DND-41 (cell line): ENCODE measurements at regions not wholly inside any gene's neighbourhood (a gene's known extent, or its start where the extent isn't known, plus 50 kb on each side); places are given as distances from the start of the nearest gene placed in this dataset.

Experiments
- ATAC-seq: fragments of 200-7000 bp; cut with Tn5 transposase; 3 replicates; pipeline ENCODE4 v1.9.1; 2021; ENCODE audit warnings: low read depth; ENCODE audit not compliant: insufficient read depth
- DNase-seq: peaks from one replicate; pipeline ENCODE4 v3.0.0-alpha.2; 2020
- H2AFZ ChIP-seq: 2 replicates; pipeline ENCODE4 v1.6.0; 2012; ENCODE audit warnings: low read depth, low read length
- H3K27ac ChIP-seq: 2 replicates; pipeline ENCODE4 v1.5.1; 2012; ENCODE audit warnings: low read length, inconsistent platforms
- H3K27me3 ChIP-seq: fragments of 200-600 bp; sonication (generic); 2 replicates; pipeline ENCODE4 v1.6.0; 2012; ENCODE audit warnings: low read length, mild to moderate bottlenecking, inconsistent platforms; ENCODE audit not compliant: insufficient read depth, poor library complexity
- H3K36me3 ChIP-seq: 2 replicates; pipeline ENCODE4 v1.5.1; 2012; ENCODE audit warnings: low read length, inconsistent platforms; ENCODE audit not compliant: insufficient read depth
- H3K4me1 ChIP-seq: 2 replicates; pipeline ENCODE4 v1.5.1; 2012; ENCODE audit warnings: mild to moderate bottlenecking, low read length; ENCODE audit not compliant: insufficient read depth
- H3K4me2 ChIP-seq: 2 replicates; pipeline ENCODE4 v1.6.0; 2012; ENCODE audit warnings: mild to moderate bottlenecking, moderate library complexity, low read length, inconsistent platforms; ENCODE audit not compliant: insufficient read depth
- H3K4me3 ChIP-seq, 2 experiments: fragments of 200-600 bp in 1 of 2; shearing (Covaris generic) in 1 of 2; 2 replicates each; pipeline ENCODE4 v1.5.1; 2012 to 2016; ENCODE audit warnings: inconsistent platforms in 2 of 2, low read length in 2 of 2, mild to moderate bottlenecking in 2 of 2, low read depth in 1 of 2, moderate library complexity in 1 of 2
- H3K79me2 ChIP-seq: 2 replicates; pipeline ENCODE4 v1.6.0; 2012; ENCODE audit warnings: low read length, inconsistent platforms; ENCODE audit not compliant: insufficient read depth
- H3K9ac ChIP-seq: 2 replicates; pipeline ENCODE4 v1.6.0; 2012; ENCODE audit warnings: low read depth, mild to moderate bottlenecking, inconsistent platforms, low read length, moderate library complexity
- H3K9me3 ChIP-seq: 2 replicates; pipeline ENCODE4 v1.5.1; 2012; ENCODE audit warnings: low read length, moderate library complexity, mild to moderate bottlenecking, inconsistent platforms; ENCODE audit not compliant: insufficient read depth, severe bottlenecking
- H4K20me1 ChIP-seq: 2 replicates; pipeline ENCODE4 v1.6.0; 2012; ENCODE audit warnings: low read length; ENCODE audit not compliant: insufficient read depth
- CTCF ChIP-seq: IDR thresholded peaks from 2 replicates; pipeline ENCODE4 v1.5.1; 2012; ENCODE audit warnings: borderline replicate concordance, low read length, moderate library complexity, mild to moderate bottlenecking; ENCODE audit not compliant: poor library complexity, severe bottlenecking; ENCODE audit errors: extremely low read depth
- EZH2 ChIP-seq: IDR thresholded peaks from 3 replicates; pipeline ENCODE4 v1.6.1; 2012; ENCODE audit warnings: borderline replicate concordance, low read depth, mild to moderate bottlenecking, moderate library complexity, low read length, inconsistent platforms; ENCODE audit not compliant: severe bottlenecking

GRCh38 chr4:137180349-137180748 lies 351.9 kb downstream of the PCDH18 start:
- Histone ChIP-seq H3K79me2 (no peaks in the 10 kb centered on the region), H3K36me3 (no peaks in the 10 kb centered on the region), H3K4me3 (no peak overlapping the region), H4K20me1 (no peaks in the 10 kb centered on the region), H3K9me3 (no peaks in the 10 kb centered on the region), H2AFZ (no peak overlapping the region), H3K4me1 (no peaks in the 10 kb centered on the region), H3K27ac (no peak overlapping the region), H3K4me2 (no peak overlapping the region), H3K9ac (no peak overlapping the region), H3K27me3 (no peaks in the 10 kb centered on the region)
- TF ChIP-seq CTCF: no peak
- no peak for TF ChIP-seq EZH2
- DNase-seq: no peak
- ATAC-seq: no peak

GRCh38 chr4:137156807-137157206 lies 375.5 kb downstream of the PCDH18 start:
- H3K9ac ChIP-seq: no peak overlapping the region
- no peak for ATAC-seq
- no peaks in the 10 kb centered on the region for H3K36me3 ChIP-seq
- H3K4me2 ChIP-seq: no peak overlapping the region
- H2AFZ ChIP-seq: no peak overlapping the region
- H3K9me3 ChIP-seq: no peaks in the 10 kb centered on the region
- no peaks in the 10 kb centered on the region for H3K4me1 ChIP-seq
- no peak for DNase-seq
- H3K4me3 ChIP-seq: no peak overlapping the region
- TF ChIP-seq CTCF (no peak), EZH2 (no peak)
- H4K20me1 ChIP-seq: no peaks in the 10 kb centered on the region
- H3K79me2 ChIP-seq: no peaks in the 10 kb centered on the region
- no peak overlapping the region for H3K27ac ChIP-seq
- H3K27me3 ChIP-seq: no peaks in the 10 kb centered on the region

- Histone ChIP-seq H4K20me1 (no peaks in the 10 kb centered on the region), H3K9me3 (no peaks in the 10 kb centered on the region), H3K27me3 (no peaks in the 10 kb centered on the region), H3K36me3 (no peaks in the 10 kb centered on the region), H3K27ac (no peak overlapping the region), H3K4me3 (no peak overlapping the region), H3K9ac (no peak overlapping the region), H3K4me2 (no peak overlapping the region), H2AFZ (no peak overlapping the region), H3K79me2 (no peaks in the 10 kb centered on the region), H3K4me1 (no peaks in the 10 kb centered on the region)
- no peak for TF ChIP-seq EZH2
- no peak for TF ChIP-seq CTCF
- ATAC-seq (no peak), DNase-seq (no peak)
Measured at GRCh38 chr4:137156054-137156453, 376.2 kb downstream of the PCDH18 start.

GRCh38 chr4:137131201-137131600 lies 401.1 kb downstream of the PCDH18 start:
- H3K27me3 ChIP-seq: no peaks in the 10 kb centered on the region
- H3K79me2 ChIP-seq: no peaks in the 10 kb centered on the region
- TF ChIP-seq CTCF (no peak), EZH2 (no peak)
- H4K20me1 ChIP-seq: no peaks in the 10 kb centered on the region
- no peaks in the 10 kb centered on the region for H3K9me3 ChIP-seq
- no peak overlapping the region for H3K4me2 ChIP-seq
- no peak overlapping the region for H3K4me3 ChIP-seq
- H3K36me3 ChIP-seq: no peaks in the 10 kb centered on the region
- H3K27ac ChIP-seq: no peak overlapping the region
- H3K9ac ChIP-seq: no peak overlapping the region
- ATAC-seq (no peak), DNase-seq (no peak)
- no peak overlapping the region for H2AFZ ChIP-seq
- no peaks in the 10 kb centered on the region for H3K4me1 ChIP-seq
